OCI-LY1 (cell line): ENCODE measurements at regions not wholly inside any gene's neighbourhood (a gene's known extent, or its start where the extent isn't known, plus 50 kb on each side); places are given as distances from the start of the nearest gene placed in this dataset.

Source experiments
- H2AFZ ChIP-seq: fragments of 200-600 bp; sonication (generic), shearing (Covaris generic); 2 replicates; pipeline ENCODE4 v1.6.0; 2014; ENCODE audit warnings: antibody characterized with exemption, mild to moderate bottlenecking, low read length
- H3F3A ChIP-seq: fragments of 200-600 bp; sonication (generic), shearing (Covaris generic); 2 replicates; pipeline ENCODE4 v1.6.0; 2014; ENCODE audit warnings: mild to moderate bottlenecking, antibody characterized with exemption, low read length, moderate library complexity; ENCODE audit not compliant: insufficient read depth
- H3K27ac ChIP-seq: fragments of 200-600 bp; sonication (generic); 2 replicates; pipeline ENCODE4 v1.5.1; 2014; ENCODE audit warnings: low read length, mixed run types, mild to moderate bottlenecking, low read depth; ENCODE audit not compliant: poor library complexity, severe bottlenecking
- H3K27me3 ChIP-seq: fragments of 200-600 bp; sonication (generic); 2 replicates; pipeline ENCODE4 v1.6.0; 2014; ENCODE audit warnings: antibody characterized with exemption, mild to moderate bottlenecking, low read length, moderate library complexity; ENCODE audit not compliant: insufficient read depth
- H3K36me3 ChIP-seq: fragments of 200-600 bp; sonication (generic); 2 replicates; pipeline ENCODE4 v1.6.1; 2014; ENCODE audit warnings: mild to moderate bottlenecking, antibody characterized with exemption, low read length, moderate library complexity, mixed read lengths; ENCODE audit not compliant: insufficient read depth
- H3K4me1 ChIP-seq: fragments of 200-600 bp; sonication (generic); 2 replicates; pipeline ENCODE4 v1.5.1; 2014; ENCODE audit warnings: mild to moderate bottlenecking, low read length, moderate library complexity; ENCODE audit not compliant: insufficient read depth, severe bottlenecking
- H3K4me2 ChIP-seq: fragments of 200-600 bp; sonication (generic), shearing (Covaris generic); 2 replicates; pipeline ENCODE4 v1.6.1; 2014; ENCODE audit warnings: low read length
- H3K4me3 ChIP-seq: fragments of 200-600 bp; sonication (generic); 2 replicates; pipeline ENCODE4 v1.5.1; 2014; ENCODE audit warnings: low read length, low read depth, mild to moderate bottlenecking, mixed read lengths; ENCODE audit not compliant: poor library complexity, severe bottlenecking
- H3K79me2 ChIP-seq: fragments of 200-600 bp; shearing (Covaris generic); 2 replicates; pipeline ENCODE4 v1.6.1; 2016; ENCODE audit warnings: mixed run types, low read length, mixed read lengths; ENCODE audit not compliant: insufficient read depth
- H3K9ac ChIP-seq: fragments of 200-600 bp; sonication (generic), shearing (Covaris generic); 2 replicates; pipeline ENCODE4 v1.6.1; 2014; ENCODE audit warnings: mild to moderate bottlenecking, low read length, mixed read lengths
- H3K9me2 ChIP-seq: fragments of 200-600 bp; sonication (generic), shearing (Covaris generic); 2 replicates; pipeline ENCODE4 v1.6.1; 2014; ENCODE audit warnings: low read depth, mild to moderate bottlenecking, low read length, mixed read lengths
- H3K9me3 ChIP-seq: fragments of 200-600 bp; shearing (Covaris generic); 2 replicates; pipeline ENCODE4 v1.6.1; 2014; ENCODE audit warnings: low read length, mixed read lengths
- H4K20me1 ChIP-seq: fragments of 200-600 bp; sonication (generic), shearing (Covaris generic); 2 replicates; pipeline ENCODE4 v1.6.0; 2016; ENCODE audit warnings: mild to moderate bottlenecking, low read length; ENCODE audit not compliant: insufficient read depth
- CTCF ChIP-seq: fragments of 200-600 bp; sonication (generic), shearing (Covaris generic); IDR thresholded peaks from 2 replicates; pipeline ENCODE4 v1.5.1; 2017; ENCODE audit warnings: mild to moderate bottlenecking, antibody characterized with exemption, low read length, moderate library complexity, mixed read lengths
- EZH2 ChIP-seq: fragments of 200-600 bp; sonication (generic), shearing (Covaris generic); IDR thresholded peaks from 2 replicates; pipeline ENCODE4 v1.8.0; 2017; ENCODE audit warnings: borderline replicate concordance, mixed run types, mild to moderate bottlenecking, antibody characterized with exemption, low read length, moderate library complexity, mixed read lengths

GRCh38 chr16:86710602-86710950 lies 132.2 kb downstream of the FOXL1 start:
- Histone ChIP-seq H3K9ac (no peak overlapping the region), H3K4me1 (no peaks in the 10 kb centered on the region), H2AFZ (no peak overlapping the region), H3K36me3 (no peaks in the 10 kb centered on the region), H3K9me3 (no peaks in the 10 kb centered on the region), H3K4me3 (no peak overlapping the region), H4K20me1 (no peaks in the 10 kb centered on the region), H3K27ac (no peak overlapping the region), H3K79me2 (no peaks in the 10 kb centered on the region), H3F3A (no peaks in the 10 kb centered on the region), H3K4me2 (no peak overlapping the region), H3K27me3 (no peaks in the 10 kb centered on the region; the same call in 1 of the 2 replicates), H3K9me2 (no peaks in the 10 kb centered on the region)
- TF ChIP-seq EZH2 (no peak), CTCF (no peak)

- no peaks in the 10 kb centered on the region for H4K20me1 ChIP-seq
- H3K4me3 ChIP-seq = no peak overlapping the region
- no peaks in the 10 kb centered on the region for H3K36me3 ChIP-seq
- H3K9me3 ChIP-seq = no peaks in the 10 kb centered on the region
- no peak overlapping the region for H3K9ac ChIP-seq
- no peak overlapping the region for H3K27ac ChIP-seq
- H3K9me2 ChIP-seq = no peaks in the 10 kb centered on the region
- no peaks in the 10 kb centered on the region for H3K79me2 ChIP-seq
- no peaks in the 10 kb centered on the region; the same call in 1 of the 2 replicates for H3K27me3 ChIP-seq
- no peak overlapping the region for H2AFZ ChIP-seq
- H3K4me2 ChIP-seq = no peak overlapping the region
- no peaks in the 10 kb centered on the region for H3K4me1 ChIP-seq
- no peaks in the 10 kb centered on the region for H3F3A ChIP-seq
- TF ChIP-seq CTCF (no peak), EZH2 (no peak)
Measured at GRCh38 chr16:86712158-86713009, 134.0 kb downstream of the FOXL1 start.

- Histone ChIP-seq H3K27ac (no peak overlapping the region), H3K9ac (no peak overlapping the region), H3K36me3 (no peaks in the 10 kb centered on the region), H3K4me1 (no peaks in the 10 kb centered on the region), H3F3A (no peaks in the 10 kb centered on the region), H3K4me2 (no peak overlapping the region), H3K79me2 (no peaks in the 10 kb centered on the region), H3K9me2 (no peaks in the 10 kb centered on the region), H2AFZ (no peak overlapping the region), H3K27me3 (no peaks in the 10 kb centered on the region; the same call in 1 of the 2 replicates), H3K4me3 (no peak overlapping the region), H4K20me1 (no peaks in the 10 kb centered on the region), H3K9me3 (no peaks in the 10 kb centered on the region)
- no peak for TF ChIP-seq EZH2
- TF ChIP-seq CTCF = no peak
Measured at GRCh38 chr16:86713021-86713631, 134.8 kb downstream of the FOXL1 start.
